Adipocyte (in vitro differentiated cells): ENCODE measurements at regions not wholly inside any gene's neighbourhood (a gene's known extent, or its start where the extent isn't known, plus 50 kb on each side); places are given as distances from the start of the nearest gene placed in this dataset.

Experiments used
- DNase-seq: peaks from one replicate; pipeline ENCODE4 v3.0.0-alpha.2; 2015; ENCODE audit warnings: low read depth
- H3K27me3 ChIP-seq: replicated peaks from 2 replicates; pipeline ENCODE4 v1.7.0; 2013; ENCODE audit warnings: mild to moderate bottlenecking, low read length, moderate library complexity; ENCODE audit not compliant: control insufficient read depth, insufficient read depth
- H3K36me3 ChIP-seq: 2 replicates; pipeline ENCODE4 v1.7.0; 2013; ENCODE audit warnings: low read length, mild to moderate bottlenecking, moderate library complexity; ENCODE audit not compliant: control insufficient read depth, insufficient read depth, severe bottlenecking
- H3K4me1 ChIP-seq: 2 replicates; pipeline ENCODE4 v1.7.0; 2013; ENCODE audit warnings: mild to moderate bottlenecking, low read length, moderate library complexity; ENCODE audit not compliant: control insufficient read depth, insufficient read depth
- H3K4me3 ChIP-seq: 2 replicates; pipeline ENCODE4 v1.7.0; 2013; ENCODE audit warnings: mild to moderate bottlenecking, low read length, moderate library complexity
- H3K9ac ChIP-seq: 2 replicates; pipeline ENCODE4 v1.7.0; 2013; ENCODE audit warnings: mild to moderate bottlenecking, low read length, moderate library complexity
- H3K9me3 ChIP-seq: 2 replicates; pipeline ENCODE4 v1.7.0; 2013; ENCODE audit warnings: mild to moderate bottlenecking, low read length, moderate library complexity; ENCODE audit not compliant: control insufficient read depth

DNA sequence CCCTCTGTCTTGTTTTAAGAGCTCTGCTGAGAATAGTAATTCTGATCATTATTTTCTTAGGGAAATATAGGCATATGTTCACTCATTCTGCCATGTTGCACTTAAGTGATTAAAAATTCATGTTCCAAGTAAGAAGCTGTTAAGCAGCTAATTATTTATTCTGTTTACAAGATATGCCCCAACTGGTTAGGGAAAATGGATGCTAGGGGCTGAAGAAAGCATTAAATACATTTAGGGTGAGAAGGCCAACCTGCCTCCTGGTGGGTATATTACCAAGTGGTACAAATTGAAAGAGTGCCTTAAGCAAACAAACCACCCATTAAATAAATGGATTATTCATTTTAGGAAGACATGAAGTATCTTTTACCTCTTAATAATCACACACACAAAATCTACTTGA, 392.6 kb upstream of the EPHA5 start:
- no peak for DNase-seq
- Histone ChIP-seq H3K9me3 (no peaks in the 10 kb centered on the region), H3K4me1 (no peaks in the 10 kb centered on the region), H3K27me3 (no peaks in the 10 kb centered on the region), H3K9ac (no peak overlapping the region), H3K4me3 (no peak overlapping the region), H3K36me3 (no peaks in the 10 kb centered on the region)

DNA sequence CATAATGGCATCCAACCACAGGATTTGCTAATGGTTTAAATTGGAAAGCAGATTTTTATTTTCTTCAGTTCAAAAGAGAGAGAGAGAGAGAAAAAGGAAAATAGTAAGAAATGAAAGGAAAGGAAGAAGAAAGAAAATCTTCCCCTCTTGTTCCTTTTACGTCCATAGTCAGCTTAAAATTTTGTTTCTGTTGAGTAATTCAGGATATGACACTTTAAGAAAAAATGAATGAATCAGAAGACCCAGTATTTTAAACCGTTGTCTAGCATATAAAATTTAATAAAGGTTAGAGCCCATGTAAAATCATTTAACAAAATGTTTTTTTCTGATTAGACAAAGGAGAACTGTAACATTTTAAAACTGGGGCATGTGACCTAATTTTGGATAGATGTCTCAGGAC, 391.8 kb upstream of the EPHA5 start:
- Histone ChIP-seq H3K9ac (no peak overlapping the region), H3K4me3 (peak overlapping the region; percentile 10), H3K9me3 (no peaks in the 10 kb centered on the region), H3K36me3 (no peaks in the 10 kb centered on the region), H3K27me3 (no peaks in the 10 kb centered on the region), H3K4me1 (no peaks in the 10 kb centered on the region)
- peak; percentile 43 for DNase-seq

DNA sequence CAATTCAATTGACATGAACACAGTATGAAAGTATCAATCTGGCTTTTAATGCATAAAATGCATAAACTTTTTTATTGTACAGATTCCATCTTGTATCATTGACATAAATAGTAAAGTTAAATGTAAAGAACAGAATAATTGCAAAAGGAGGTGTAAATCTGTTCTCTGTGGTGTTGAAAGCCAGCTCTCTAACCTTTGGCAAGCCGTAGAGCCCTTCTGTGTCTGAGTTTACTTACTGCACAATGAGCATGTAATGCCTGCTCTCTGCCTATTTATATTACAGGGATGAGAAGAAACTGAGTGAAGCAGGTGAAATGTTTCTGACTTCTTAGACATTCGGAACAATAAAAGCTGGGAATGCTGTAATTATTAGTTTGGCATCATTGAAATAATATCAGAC, 389.3 kb upstream of the EPHA5 start:
- H3K4me3 ChIP-seq = no peak overlapping the region
- H3K27me3 ChIP-seq = no peaks in the 10 kb centered on the region
- no peaks in the 10 kb centered on the region for H3K9me3 ChIP-seq
- DNase-seq = no peak
- H3K36me3 ChIP-seq = no peaks in the 10 kb centered on the region
- H3K9ac ChIP-seq = no peak overlapping the region
- no peaks in the 10 kb centered on the region for H3K4me1 ChIP-seq

DNA sequence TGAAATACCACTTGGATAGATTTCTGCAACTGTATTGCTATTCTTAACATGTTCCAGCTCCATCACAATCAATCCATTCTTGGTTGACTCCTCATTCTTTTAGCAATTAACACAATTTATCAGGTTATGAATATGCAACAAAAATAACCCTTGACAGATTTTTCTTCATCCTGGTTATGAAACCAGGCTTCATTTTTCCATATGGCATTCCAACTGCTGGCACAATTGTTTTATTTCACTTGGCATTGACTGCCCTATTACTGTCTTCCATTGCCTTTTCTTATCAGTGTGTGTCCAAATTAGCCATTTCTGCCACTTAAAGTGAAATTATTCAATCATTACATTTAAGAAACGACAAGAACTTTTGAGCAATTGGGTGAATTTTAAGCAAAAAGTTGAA, 388.8 kb upstream of the EPHA5 start:
- Histone ChIP-seq H3K9ac (no peak overlapping the region), H3K4me1 (no peaks in the 10 kb centered on the region), H3K27me3 (no peaks in the 10 kb centered on the region), H3K9me3 (no peaks in the 10 kb centered on the region), H3K4me3 (no peak overlapping the region), H3K36me3 (no peaks in the 10 kb centered on the region)
- DNase-seq = no peak

DNA sequence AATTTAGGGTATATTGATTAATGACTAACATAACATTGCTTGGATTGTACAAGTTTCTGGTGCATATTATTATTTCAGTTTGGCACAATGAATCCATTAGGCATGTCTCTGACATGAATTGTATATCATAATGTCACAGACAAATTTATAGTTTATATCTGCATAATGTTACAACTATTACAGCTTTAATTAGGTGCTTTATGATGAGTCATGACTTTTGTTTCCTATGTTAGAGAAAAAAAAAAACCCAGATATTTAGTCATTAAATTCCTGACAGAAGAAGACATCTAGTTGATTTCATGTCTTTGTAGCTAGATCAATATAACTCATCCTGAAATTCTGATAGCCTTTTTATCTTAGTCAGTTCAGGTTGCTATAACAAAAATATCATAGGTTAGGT, 385.7 kb upstream of the EPHA5 start:
- Histone ChIP-seq H3K36me3 (no peaks in the 10 kb centered on the region), H3K4me1 (no peaks in the 10 kb centered on the region), H3K4me3 (no peak overlapping the region), H3K9me3 (no peaks in the 10 kb centered on the region), H3K9ac (no peak overlapping the region), H3K27me3 (no peaks in the 10 kb centered on the region)
- no peak for DNase-seq

DNA sequence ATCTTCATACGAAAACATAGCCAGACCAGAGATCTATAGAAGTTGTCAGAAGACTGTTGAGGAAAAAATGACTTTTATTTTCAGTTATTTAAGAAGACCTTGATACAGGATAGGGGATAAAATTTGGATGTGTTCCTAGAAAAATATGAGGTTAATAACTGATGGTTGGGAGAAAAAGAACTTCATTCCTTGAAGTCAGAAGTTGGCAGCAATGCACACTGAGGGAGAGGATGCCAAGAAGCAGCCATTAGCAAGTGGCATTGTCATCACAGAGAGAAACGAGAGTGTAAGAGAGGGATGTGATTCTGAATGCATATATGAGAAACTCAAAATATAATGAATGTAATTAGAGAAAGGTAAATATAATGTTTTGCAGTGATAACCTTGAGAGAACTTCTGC, 382.1 kb upstream of the EPHA5 start:
- Histone ChIP-seq H3K36me3 (no peaks in the 10 kb centered on the region), H3K27me3 (no peaks in the 10 kb centered on the region), H3K9me3 (no peaks in the 10 kb centered on the region), H3K4me1 (no peaks in the 10 kb centered on the region), H3K9ac (no peak overlapping the region), H3K4me3 (no peak overlapping the region)
- DNase-seq = no peak

DNA sequence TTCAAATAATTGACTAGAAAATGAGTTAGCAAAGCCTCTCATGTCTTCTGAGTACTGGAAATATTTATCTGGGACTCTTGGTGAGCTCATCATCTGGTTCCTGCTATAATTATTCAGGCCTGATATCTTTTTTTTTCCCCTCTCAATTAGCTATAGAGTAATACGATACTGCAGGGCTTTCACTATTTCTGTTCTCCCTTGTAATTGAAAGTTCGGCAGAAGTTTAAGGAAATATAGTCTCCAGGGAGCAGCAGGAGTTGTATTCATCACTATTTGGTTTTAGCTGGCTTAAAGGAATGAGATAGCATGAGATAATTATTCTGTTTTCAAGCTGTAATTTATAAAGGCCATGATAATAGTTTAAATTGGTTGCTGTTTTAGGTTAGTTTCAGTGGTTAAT, 378.6 kb upstream of the EPHA5 start:
- H3K9ac ChIP-seq = no peak overlapping the region
- no peaks in the 10 kb centered on the region for H3K27me3 ChIP-seq
- H3K4me3 ChIP-seq = no peak overlapping the region
- DNase-seq = peak; percentile 40
- H3K9me3 ChIP-seq = no peaks in the 10 kb centered on the region
- H3K36me3 ChIP-seq = no peaks in the 10 kb centered on the region
- H3K4me1 ChIP-seq = no peaks in the 10 kb centered on the region

DNA sequence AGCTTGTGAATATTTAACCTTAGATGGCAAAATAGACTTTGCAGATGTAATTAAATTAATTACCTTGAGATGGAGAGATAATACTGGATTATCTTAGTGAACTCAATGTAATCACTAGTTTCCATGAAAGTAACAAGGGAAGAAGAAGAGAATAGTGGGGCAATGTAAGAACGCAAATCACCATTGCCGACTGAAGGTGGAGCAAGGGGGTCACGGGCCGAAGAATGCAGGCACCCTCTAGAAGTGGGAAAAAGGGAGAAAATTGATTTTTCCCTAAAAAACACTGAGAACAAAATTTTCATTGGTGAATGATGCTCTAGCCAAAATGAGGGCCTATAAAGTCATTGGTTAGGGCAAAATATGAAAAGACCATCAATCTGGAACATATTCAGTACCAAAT, 375.6 kb upstream of the EPHA5 start:
- Histone ChIP-seq H3K27me3 (no peaks in the 10 kb centered on the region), H3K4me1 (no peaks in the 10 kb centered on the region), H3K36me3 (no peaks in the 10 kb centered on the region), H3K9me3 (no peaks in the 10 kb centered on the region), H3K9ac (no peak overlapping the region), H3K4me3 (no peak overlapping the region)
- no peak for DNase-seq

DNA sequence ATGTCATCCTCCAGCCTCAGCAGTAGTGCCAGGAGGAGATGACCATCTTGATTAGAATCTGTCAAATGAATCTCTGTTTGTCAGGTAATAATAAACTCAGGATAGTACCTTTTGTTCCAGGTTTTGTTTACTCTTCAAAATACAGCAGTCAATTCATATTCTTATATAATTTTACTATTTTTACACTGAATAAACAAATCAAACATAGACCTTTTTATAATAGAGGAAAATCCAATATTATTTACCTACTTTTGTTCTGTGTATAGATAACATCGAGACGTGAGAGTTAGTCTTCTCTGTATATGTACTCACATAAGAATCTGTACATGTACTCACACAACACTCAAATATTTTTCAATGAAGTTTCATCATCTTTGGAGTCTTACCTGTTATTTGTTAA, 365.4 kb upstream of the EPHA5 start:
- H3K9ac ChIP-seq = no peak overlapping the region
- no peak overlapping the region for H3K4me3 ChIP-seq
- no peaks in the 10 kb centered on the region for H3K4me1 ChIP-seq
- H3K27me3 ChIP-seq = no peaks in the 10 kb centered on the region
- peaks cover 3% of the 10 kb centered on the region for H3K9me3 ChIP-seq
- H3K36me3 ChIP-seq = no peaks in the 10 kb centered on the region
- DNase-seq = no peak

DNA sequence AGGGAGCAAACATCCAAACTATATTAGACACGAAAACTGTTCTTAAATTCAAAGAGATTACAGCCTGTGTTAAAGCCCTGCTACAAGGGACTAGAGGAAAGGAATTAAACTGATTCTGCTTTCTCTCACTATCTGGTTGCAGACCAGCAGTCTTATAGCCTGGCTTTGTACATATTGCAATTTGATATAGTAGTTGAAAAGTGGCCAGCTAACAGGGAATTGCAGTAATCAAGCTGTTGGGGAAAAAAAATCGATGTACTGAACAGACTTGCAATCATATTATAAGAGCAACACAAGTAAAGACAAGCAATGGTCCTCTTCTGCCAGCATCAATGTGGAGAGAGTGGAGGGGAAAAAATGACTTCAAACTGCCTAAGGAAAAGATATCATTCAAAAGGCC, 364.4 kb upstream of the EPHA5 start:
- H3K27me3 ChIP-seq = no peaks in the 10 kb centered on the region
- H3K4me1 ChIP-seq = no peaks in the 10 kb centered on the region
- H3K9me3 ChIP-seq = peaks cover 3% of the 10 kb centered on the region
- H3K9ac ChIP-seq = no peak overlapping the region
- H3K36me3 ChIP-seq = no peaks in the 10 kb centered on the region
- peak; percentile 61 for DNase-seq
- no peak overlapping the region for H3K4me3 ChIP-seq

DNA sequence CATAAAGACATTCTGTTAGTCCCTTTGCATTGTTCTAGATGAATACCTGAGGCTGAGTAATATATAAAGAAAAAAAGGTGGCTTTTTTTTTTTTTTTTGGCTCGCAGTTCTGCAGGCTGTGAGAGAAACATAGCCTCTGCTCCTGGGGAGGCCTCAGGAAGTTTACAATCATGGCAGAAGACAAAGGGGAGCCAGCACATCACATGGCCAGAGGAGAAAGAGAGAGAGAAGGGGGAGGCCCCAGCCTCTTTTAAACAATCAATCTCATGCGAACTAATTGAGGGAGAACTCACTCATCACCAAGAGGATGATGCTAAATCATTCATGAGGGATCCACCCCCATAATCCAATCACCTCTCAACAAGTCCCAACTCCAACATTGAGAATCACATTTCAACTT, 364.0 kb upstream of the EPHA5 start:
- DNase-seq = no peak
- H3K9me3 ChIP-seq = peaks cover 3% of the 10 kb centered on the region
- no peak overlapping the region for H3K9ac ChIP-seq

DNA sequence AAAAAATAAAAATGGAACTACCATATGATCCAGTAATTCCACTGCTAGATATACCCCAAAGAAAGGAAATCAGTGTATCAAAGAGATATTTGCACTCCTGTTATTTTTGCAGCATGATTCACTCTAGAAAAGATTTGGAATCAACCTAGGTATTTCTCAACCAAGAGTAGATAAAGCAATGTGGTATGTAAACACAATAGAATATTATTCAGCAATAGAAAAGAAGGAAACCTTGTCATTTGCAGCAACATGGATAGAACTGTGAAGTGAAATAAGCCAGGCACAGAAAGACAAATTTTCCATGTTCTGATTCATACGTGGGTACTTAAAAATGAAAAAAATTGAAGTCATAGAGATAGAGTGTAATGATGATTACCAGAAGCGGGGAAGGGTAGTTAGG, 362.3 kb upstream of the EPHA5 start:
- no peak overlapping the region for H3K9ac ChIP-seq
- peaks cover 3% of the 10 kb centered on the region for H3K9me3 ChIP-seq
- H3K4me3 ChIP-seq = no peak overlapping the region
- no peaks in the 10 kb centered on the region for H3K27me3 ChIP-seq
- H3K36me3 ChIP-seq = no peaks in the 10 kb centered on the region
- no peak for DNase-seq
- no peaks in the 10 kb centered on the region for H3K4me1 ChIP-seq

More for the DNA sequence above, 364.0 kb upstream of the EPHA5 start:
- no peaks in the 10 kb centered on the region for H3K27me3 ChIP-seq
- no peaks in the 10 kb centered on the region for H3K36me3 ChIP-seq
- H3K4me1 ChIP-seq = no peaks in the 10 kb centered on the region
- H3K4me3 ChIP-seq = no peak overlapping the region
